ENCODE measurements at regions not wholly inside any gene's neighbourhood (a gene's known extent, or its start where the extent isn't known, plus 50 kb on each side); places are given as distances from the start of the nearest gene placed in this dataset.

DNA sequence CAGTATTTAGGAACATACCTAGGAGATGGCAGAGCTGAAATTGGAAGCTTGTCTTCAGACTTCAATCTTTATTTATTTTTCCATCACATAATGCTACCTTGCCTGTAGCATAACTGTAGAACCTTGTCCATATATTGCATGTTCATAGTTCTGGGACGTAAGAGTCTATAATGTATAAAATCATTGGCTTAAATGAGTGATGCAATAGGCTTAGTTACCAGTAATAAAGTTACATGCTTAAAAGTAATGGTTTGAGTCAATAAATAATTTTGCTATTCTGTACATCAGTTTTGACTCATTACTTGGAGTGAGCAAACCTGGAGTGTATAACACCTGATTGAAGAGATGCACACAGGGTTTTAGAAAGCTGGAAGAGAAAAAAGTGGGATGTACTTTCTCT, 229.3 kb downstream of the CDCA7 start:
- ATAC-seq (no peak), DNase-seq (ENCODE audit: low spot score) (no peak)
- TF ChIP-seq, protein P1, sequence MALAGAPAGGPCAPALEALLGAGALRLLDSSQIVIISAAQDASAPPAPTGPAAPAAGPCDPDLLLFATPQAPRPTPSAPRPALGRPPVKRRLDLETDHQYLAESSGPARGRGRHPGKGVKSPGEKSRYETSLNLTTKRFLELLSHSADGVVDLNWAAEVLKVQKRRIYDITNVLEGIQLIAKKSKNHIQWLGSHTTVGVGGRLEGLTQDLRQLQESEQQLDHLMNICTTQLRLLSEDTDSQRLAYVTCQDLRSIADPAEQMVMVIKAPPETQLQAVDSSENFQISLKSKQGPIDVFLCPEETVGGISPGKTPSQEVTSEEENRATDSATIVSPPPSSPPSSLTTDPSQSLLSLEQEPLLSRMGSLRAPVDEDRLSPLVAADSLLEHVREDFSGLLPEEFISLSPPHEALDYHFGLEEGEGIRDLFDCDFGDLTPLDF (CRISPR knock-in tag; IDR thresholded peaks at IDR 0.05) = no peak
- TF ChIP-seq JAZF1 (CRISPR knock-in tag; IDR thresholded peaks at IDR 0.05) = no peak
- POLR2A ChIA-PET = no interaction called here
- Mint-ChIP-seq H3K4me3 (no peak overlapping the region), H3K27ac (no peak overlapping the region), H3K4me1 (peaks cover 10% of the 10 kb centered on the region), H3K9me3 (peaks cover 4% of the 10 kb centered on the region), H3K36me3 (no peaks in the 10 kb centered on the region), H3K27me3 (ENCODE audit: low read depth) (no peaks in the 10 kb centered on the region)
- CTCF ChIA-PET = no interaction called here

DNA sequence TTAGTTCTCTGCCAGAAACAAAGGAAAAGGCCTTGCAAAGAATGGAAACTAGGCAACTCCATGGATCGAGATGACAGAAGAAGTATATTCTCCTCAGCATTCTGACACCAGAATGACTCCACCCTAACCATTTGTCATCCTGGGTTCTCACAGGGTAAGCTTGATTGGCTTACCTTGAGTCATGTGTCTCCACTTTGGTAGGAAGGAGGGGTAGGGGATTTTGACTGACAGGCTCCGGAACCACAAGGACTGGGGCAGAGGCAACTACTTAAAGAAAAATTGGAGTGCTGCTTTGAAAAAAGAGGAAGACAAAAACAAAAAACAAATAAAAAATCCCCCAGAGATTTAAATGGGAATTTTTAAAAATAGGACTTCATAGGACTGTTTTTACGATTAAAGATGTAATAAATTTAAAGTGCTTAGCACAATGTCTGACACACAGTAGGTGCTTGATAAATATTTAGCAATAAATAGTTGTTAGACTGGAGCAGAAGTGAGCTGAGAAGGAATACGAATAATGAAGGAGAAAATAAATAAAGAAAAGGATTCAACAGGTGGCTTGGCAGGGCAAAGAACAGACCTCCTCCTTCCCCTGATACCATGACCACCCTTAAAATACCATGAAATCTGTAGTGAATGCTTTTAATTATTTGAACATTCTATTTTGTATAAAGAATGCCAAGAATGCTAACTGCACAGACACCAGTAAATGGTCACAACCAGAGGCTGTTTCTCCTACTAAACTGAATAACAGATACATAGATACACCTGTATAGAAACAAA, 230.2 kb downstream of the CDCA7 start:
- ATAC-seq (no peak), DNase-seq (ENCODE audit: low spot score) (no peak)
- H3K4me3 Mint-ChIP-seq = no peak overlapping the region
- H3K9me3 Mint-ChIP-seq = peaks cover 2% of the 10 kb centered on the region
- POLR2A ChIA-PET = no interaction called here
- H3K27ac Mint-ChIP-seq = no peak overlapping the region
- H3K27me3 Mint-ChIP-seq (ENCODE audit: low read depth) = no peaks in the 10 kb centered on the region
- TF ChIP-seq HMGA2 (CRISPR knock-in tag; IDR thresholded peaks at IDR 0.05) = no peak
- TF ChIP-seq ZNF396 (CRISPR knock-in tag; IDR thresholded peaks at IDR 0.05; ENCODE audit: borderline replicate concordance) = no peak
- TF ChIP-seq IRF2 (CRISPR knock-in tag; IDR thresholded peaks at IDR 0.05; ENCODE audit: borderline replicate concordance, low read depth) = no peak
- no peak for TF ChIP-seq ESRRA (CRISPR knock-in tag; IDR thresholded peaks at IDR 0.05; ENCODE audit: borderline replicate concordance)
- no peak for TF ChIP-seq ZNF423 (CRISPR knock-in tag; IDR thresholded peaks at IDR 0.05)
- TF ChIP-seq, protein P2, sequence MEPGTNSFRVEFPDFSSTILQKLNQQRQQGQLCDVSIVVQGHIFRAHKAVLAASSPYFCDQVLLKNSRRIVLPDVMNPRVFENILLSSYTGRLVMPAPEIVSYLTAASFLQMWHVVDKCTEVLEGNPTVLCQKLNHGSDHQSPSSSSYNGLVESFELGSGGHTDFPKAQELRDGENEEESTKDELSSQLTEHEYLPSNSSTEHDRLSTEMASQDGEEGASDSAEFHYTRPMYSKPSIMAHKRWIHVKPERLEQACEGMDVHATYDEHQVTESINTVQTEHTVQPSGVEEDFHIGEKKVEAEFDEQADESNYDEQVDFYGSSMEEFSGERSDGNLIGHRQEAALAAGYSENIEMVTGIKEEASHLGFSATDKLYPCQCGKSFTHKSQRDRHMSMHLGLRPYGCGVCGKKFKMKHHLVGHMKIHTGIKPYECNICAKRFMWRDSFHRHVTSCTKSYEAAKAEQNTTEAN (CRISPR knock-in tag; IDR thresholded peaks at IDR 0.05) = no peak
- peaks cover 6% of the 10 kb centered on the region; the same call in 1 of the 2 replicates for H3K4me1 Mint-ChIP-seq
- CTCF ChIA-PET = no interaction called here
- no peaks in the 10 kb centered on the region for H3K36me3 Mint-ChIP-seq

DNA sequence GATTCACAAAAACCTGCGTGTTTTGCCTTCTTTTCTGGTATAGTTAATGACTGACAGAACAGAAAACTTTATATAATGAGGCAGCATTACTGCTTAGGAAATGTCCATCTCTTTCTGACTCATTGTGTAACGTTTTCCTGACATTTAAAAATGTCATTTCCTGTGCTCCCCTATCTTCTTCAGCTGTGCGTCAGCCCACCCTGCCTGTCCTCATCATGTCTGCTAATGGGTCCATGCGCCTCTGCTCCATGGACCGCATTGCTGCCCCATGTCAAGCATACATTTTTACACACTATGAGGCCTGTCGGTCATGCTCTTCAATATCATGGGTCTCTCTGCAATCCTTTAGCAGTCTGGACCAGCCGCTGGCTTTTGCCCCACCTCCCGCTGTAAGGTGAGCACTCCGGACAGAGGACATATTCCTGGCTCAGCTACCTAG, 234.3 kb downstream of the CDCA7 start:
- CTCF ChIA-PET = interaction anchor here (0.6 kb wide), 1 partner anchor 189 kb away, joined by 3 read pairs; no protein-coding TSS in a partner anchor
- TF ChIP-seq JAZF1 (CRISPR knock-in tag; IDR thresholded peaks at IDR 0.05) (no peak), NR2C2 (CRISPR knock-in tag; IDR thresholded peaks at IDR 0.05) (no peak), ZNF263 (CRISPR knock-in tag; IDR thresholded peaks at IDR 0.05; ENCODE audit: low read depth) (no peak), EMX1 (CRISPR knock-in tag; IDR thresholded peaks at IDR 0.05) (no peak), KAT7 (CRISPR knock-in tag; IDR thresholded peaks at IDR 0.05; ENCODE audit: borderline replicate concordance) (no peak), GRHL2 (CRISPR knock-in tag; IDR thresholded peaks at IDR 0.05; ENCODE audit: insufficient replicate concordance, severe bottlenecking) (no peak), TEAD1 (CRISPR knock-in tag; IDR thresholded peaks at IDR 0.05) (no peak), IRF2 (CRISPR knock-in tag; IDR thresholded peaks at IDR 0.05; ENCODE audit: borderline replicate concordance, low read depth) (no peak), CREM (CRISPR knock-in tag; IDR thresholded peaks at IDR 0.05) (no peak), ESRRA (CRISPR knock-in tag; IDR thresholded peaks at IDR 0.05; ENCODE audit: borderline replicate concordance) (no peak)
- TF ChIP-seq, protein P3, sequence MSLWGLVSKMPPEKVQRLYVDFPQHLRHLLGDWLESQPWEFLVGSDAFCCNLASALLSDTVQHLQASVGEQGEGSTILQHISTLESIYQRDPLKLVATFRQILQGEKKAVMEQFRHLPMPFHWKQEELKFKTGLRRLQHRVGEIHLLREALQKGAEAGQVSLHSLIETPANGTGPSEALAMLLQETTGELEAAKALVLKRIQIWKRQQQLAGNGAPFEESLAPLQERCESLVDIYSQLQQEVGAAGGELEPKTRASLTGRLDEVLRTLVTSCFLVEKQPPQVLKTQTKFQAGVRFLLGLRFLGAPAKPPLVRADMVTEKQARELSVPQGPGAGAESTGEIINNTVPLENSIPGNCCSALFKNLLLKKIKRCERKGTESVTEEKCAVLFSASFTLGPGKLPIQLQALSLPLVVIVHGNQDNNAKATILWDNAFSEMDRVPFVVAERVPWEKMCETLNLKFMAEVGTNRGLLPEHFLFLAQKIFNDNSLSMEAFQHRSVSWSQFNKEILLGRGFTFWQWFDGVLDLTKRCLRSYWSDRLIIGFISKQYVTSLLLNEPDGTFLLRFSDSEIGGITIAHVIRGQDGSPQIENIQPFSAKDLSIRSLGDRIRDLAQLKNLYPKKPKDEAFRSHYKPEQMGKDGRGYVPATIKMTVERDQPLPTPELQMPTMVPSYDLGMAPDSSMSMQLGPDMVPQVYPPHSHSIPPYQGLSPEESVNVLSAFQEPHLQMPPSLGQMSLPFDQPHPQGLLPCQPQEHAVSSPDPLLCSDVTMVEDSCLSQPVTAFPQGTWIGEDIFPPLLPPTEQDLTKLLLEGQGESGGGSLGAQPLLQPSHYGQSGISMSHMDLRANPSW (CRISPR knock-in tag; conservative IDR thresholded peaks at IDR 0.05; ENCODE audit: low read depth) = no peak
- TF ChIP-seq, protein P4, sequence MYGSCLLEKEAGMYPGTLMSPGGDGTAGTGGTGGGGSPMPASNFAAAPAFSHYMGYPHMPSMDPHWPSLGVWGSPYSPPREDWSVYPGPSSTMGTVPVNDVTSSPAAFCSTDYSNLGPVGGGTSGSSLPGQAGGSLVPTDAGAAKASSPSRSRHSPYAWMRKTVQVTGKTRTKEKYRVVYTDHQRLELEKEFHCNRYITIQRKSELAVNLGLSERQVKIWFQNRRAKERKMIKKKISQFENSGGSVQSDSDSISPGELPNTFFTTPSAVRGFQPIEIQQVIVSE (CRISPR knock-in tag; IDR thresholded peaks at IDR 0.05; ENCODE audit: borderline replicate concordance) = no peak
- TF ChIP-seq, protein P5, sequence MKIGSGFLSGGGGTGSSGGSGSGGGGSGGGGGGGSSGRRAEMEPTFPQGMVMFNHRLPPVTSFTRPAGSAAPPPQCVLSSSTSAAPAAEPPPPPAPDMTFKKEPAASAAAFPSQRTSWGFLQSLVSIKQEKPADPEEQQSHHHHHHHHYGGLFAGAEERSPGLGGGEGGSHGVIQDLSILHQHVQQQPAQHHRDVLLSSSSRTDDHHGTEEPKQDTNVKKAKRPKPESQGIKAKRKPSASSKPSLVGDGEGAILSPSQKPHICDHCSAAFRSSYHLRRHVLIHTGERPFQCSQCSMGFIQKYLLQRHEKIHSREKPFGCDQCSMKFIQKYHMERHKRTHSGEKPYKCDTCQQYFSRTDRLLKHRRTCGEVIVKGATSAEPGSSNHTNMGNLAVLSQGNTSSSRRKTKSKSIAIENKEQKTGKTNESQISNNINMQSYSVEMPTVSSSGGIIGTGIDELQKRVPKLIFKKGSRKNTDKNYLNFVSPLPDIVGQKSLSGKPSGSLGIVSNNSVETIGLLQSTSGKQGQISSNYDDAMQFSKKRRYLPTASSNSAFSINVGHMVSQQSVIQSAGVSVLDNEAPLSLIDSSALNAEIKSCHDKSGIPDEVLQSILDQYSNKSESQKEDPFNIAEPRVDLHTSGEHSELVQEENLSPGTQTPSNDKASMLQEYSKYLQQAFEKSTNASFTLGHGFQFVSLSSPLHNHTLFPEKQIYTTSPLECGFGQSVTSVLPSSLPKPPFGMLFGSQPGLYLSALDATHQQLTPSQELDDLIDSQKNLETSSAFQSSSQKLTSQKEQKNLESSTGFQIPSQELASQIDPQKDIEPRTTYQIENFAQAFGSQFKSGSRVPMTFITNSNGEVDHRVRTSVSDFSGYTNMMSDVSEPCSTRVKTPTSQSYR (CRISPR knock-in tag; IDR thresholded peaks at IDR 0.05) = no peak
- TF ChIP-seq, protein P6, sequence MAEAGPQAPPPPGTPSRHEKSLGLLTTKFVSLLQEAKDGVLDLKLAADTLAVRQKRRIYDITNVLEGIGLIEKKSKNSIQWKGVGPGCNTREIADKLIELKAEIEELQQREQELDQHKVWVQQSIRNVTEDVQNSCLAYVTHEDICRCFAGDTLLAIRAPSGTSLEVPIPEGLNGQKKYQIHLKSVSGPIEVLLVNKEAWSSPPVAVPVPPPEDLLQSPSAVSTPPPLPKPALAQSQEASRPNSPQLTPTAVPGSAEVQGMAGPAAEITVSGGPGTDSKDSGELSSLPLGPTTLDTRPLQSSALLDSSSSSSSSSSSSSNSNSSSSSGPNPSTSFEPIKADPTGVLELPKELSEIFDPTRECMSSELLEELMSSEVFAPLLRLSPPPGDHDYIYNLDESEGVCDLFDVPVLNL (CRISPR knock-in tag; IDR thresholded peaks at IDR 0.05; ENCODE audit: borderline replicate concordance, low read depth) = no peak

More for the DNA sequence above, 234.3 kb downstream of the CDCA7 start:
- Mint-ChIP-seq H3K27me3 (ENCODE audit: low read depth) (peaks cover 6% of the 10 kb centered on the region), H3K4me1 (peaks cover 9% of the 10 kb centered on the region), H3K36me3 (peaks cover 27% of the 10 kb centered on the region), H3K4me3 (no peak overlapping the region), H3K27ac (no peak overlapping the region), H3K9me3 (peaks cover 29% of the 10 kb centered on the region)
- DNase-seq (ENCODE audit: low spot score) (no peak), ATAC-seq (no peak)
- POLR2A ChIA-PET = no interaction called here

Measured in WTC11 (cell line).